DND-41 (cell line): ENCODE measurements at regions not wholly inside any gene's neighbourhood (a gene's known extent, or its start where the extent isn't known, plus 50 kb on each side); places are given as distances from the start of the nearest gene placed in this dataset.

ENCODE experiments used
- ATAC-seq: fragments of 200-7000 bp; cut with Tn5 transposase; 3 replicates; pipeline ENCODE4 v1.9.1; 2021; ENCODE audit warnings: low read depth; ENCODE audit not compliant: insufficient read depth
- DNase-seq: peaks from one replicate; pipeline ENCODE4 v3.0.0-alpha.2; 2020
- H2AFZ ChIP-seq: 2 replicates; pipeline ENCODE4 v1.6.0; 2012; ENCODE audit warnings: low read depth, low read length
- H3K27ac ChIP-seq: 2 replicates; pipeline ENCODE4 v1.5.1; 2012; ENCODE audit warnings: low read length, inconsistent platforms
- H3K27me3 ChIP-seq: fragments of 200-600 bp; sonication (generic); 2 replicates; pipeline ENCODE4 v1.6.0; 2012; ENCODE audit warnings: low read length, mild to moderate bottlenecking, inconsistent platforms; ENCODE audit not compliant: insufficient read depth, poor library complexity
- H3K36me3 ChIP-seq: 2 replicates; pipeline ENCODE4 v1.5.1; 2012; ENCODE audit warnings: low read length, inconsistent platforms; ENCODE audit not compliant: insufficient read depth
- H3K4me1 ChIP-seq: 2 replicates; pipeline ENCODE4 v1.5.1; 2012; ENCODE audit warnings: mild to moderate bottlenecking, low read length; ENCODE audit not compliant: insufficient read depth
- H3K4me2 ChIP-seq: 2 replicates; pipeline ENCODE4 v1.6.0; 2012; ENCODE audit warnings: mild to moderate bottlenecking, moderate library complexity, low read length, inconsistent platforms; ENCODE audit not compliant: insufficient read depth
- H3K4me3 ChIP-seq, 2 experiments: fragments of 200-600 bp in 1 of 2; shearing (Covaris generic) in 1 of 2; 2 replicates each; pipeline ENCODE4 v1.5.1; 2012 to 2016; ENCODE audit warnings: inconsistent platforms in 2 of 2, low read length in 2 of 2, mild to moderate bottlenecking in 2 of 2, low read depth in 1 of 2, moderate library complexity in 1 of 2
- H3K79me2 ChIP-seq: 2 replicates; pipeline ENCODE4 v1.6.0; 2012; ENCODE audit warnings: low read length, inconsistent platforms; ENCODE audit not compliant: insufficient read depth
- H3K9ac ChIP-seq: 2 replicates; pipeline ENCODE4 v1.6.0; 2012; ENCODE audit warnings: low read depth, mild to moderate bottlenecking, inconsistent platforms, low read length, moderate library complexity
- H3K9me3 ChIP-seq: 2 replicates; pipeline ENCODE4 v1.5.1; 2012; ENCODE audit warnings: low read length, moderate library complexity, mild to moderate bottlenecking, inconsistent platforms; ENCODE audit not compliant: insufficient read depth, severe bottlenecking
- H4K20me1 ChIP-seq: 2 replicates; pipeline ENCODE4 v1.6.0; 2012; ENCODE audit warnings: low read length; ENCODE audit not compliant: insufficient read depth
- EZH2 ChIP-seq: IDR thresholded peaks from 3 replicates; pipeline ENCODE4 v1.6.1; 2012; ENCODE audit warnings: borderline replicate concordance, low read depth, mild to moderate bottlenecking, moderate library complexity, low read length, inconsistent platforms; ENCODE audit not compliant: severe bottlenecking
- TF ChIP-seq, protein P1 (sequence below): IDR thresholded peaks from 2 replicates; pipeline ENCODE4 v1.5.1; 2012; ENCODE audit warnings: borderline replicate concordance, low read length, moderate library complexity, mild to moderate bottlenecking; ENCODE audit not compliant: poor library complexity, severe bottlenecking; ENCODE audit errors: extremely low read depth

DNA sequence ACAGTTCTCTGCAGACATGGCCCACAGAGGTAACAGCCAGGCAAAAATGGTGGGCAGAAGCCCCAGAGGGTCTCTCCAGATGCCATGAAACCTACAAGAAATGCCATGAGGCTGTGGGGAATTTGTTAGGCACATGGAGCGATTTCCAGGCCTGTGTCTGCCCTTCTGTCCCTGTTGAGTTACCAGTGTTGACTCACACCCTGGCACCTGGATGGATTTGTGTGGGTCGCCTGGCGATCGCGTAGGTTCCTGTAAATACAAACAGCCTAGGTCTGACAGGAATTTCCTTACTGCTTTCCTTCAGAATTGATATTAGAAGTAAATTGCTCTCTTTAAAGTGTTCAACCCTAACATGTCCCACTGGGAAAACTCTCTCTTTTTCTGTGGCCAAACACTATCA lies 164.9 kb upstream of the EEPD1 start:
- H2AFZ ChIP-seq, result no peak overlapping the region
- no peak overlapping the region for H3K4me2 ChIP-seq
- H3K9me3 ChIP-seq, result no peaks in the 10 kb centered on the region
- no peak overlapping the region for H3K4me3 ChIP-seq
- no peaks in the 10 kb centered on the region for H3K79me2 ChIP-seq
- ATAC-seq (no peak), DNase-seq (no peak)
- H4K20me1 ChIP-seq, result no peaks in the 10 kb centered on the region
- H3K27ac ChIP-seq, result no peak overlapping the region
- no peaks in the 10 kb centered on the region for H3K27me3 ChIP-seq
- no peak overlapping the region for H3K9ac ChIP-seq
- TF ChIP-seq EZH2, result no peak
- TF ChIP-seq, protein P1, sequence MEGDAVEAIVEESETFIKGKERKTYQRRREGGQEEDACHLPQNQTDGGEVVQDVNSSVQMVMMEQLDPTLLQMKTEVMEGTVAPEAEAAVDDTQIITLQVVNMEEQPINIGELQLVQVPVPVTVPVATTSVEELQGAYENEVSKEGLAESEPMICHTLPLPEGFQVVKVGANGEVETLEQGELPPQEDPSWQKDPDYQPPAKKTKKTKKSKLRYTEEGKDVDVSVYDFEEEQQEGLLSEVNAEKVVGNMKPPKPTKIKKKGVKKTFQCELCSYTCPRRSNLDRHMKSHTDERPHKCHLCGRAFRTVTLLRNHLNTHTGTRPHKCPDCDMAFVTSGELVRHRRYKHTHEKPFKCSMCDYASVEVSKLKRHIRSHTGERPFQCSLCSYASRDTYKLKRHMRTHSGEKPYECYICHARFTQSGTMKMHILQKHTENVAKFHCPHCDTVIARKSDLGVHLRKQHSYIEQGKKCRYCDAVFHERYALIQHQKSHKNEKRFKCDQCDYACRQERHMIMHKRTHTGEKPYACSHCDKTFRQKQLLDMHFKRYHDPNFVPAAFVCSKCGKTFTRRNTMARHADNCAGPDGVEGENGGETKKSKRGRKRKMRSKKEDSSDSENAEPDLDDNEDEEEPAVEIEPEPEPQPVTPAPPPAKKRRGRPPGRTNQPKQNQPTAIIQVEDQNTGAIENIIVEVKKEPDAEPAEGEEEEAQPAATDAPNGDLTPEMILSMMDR, result no peak
- H3K4me1 ChIP-seq, result peaks cover 3% of the 10 kb centered on the region; the same call in 1 of the 2 replicates
- H3K36me3 ChIP-seq, result no peaks in the 10 kb centered on the region

DNA sequence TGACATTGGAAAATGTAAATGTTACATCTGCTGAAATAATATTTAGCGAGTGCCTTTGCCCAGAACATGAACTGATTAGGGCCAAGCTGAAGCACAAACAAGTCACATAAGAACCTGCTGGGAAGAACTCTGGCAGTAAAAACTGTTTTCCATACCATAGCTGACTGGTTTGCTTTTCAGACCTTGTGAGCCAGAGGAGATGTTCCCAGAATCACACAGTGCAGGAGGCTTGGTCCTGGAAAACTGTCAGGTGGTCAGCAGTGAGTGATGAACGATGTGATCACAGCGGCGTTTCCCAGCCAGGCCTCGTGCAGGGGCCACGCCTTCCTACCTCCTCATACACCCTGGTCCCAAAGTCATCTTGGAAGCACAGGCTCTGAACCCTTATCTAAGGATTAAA lies 164.2 kb upstream of the EEPD1 start:
- H3K4me3 ChIP-seq, result no peak overlapping the region
- DNase-seq (no peak), ATAC-seq (no peak)
- no peaks in the 10 kb centered on the region for H3K79me2 ChIP-seq
- peaks cover 3% of the 10 kb centered on the region; the same call in 1 of the 2 replicates for H3K4me1 ChIP-seq
- H3K4me2 ChIP-seq, result no peak overlapping the region
- H3K27ac ChIP-seq, result no peak overlapping the region
- no peaks in the 10 kb centered on the region for H3K36me3 ChIP-seq
- no peak overlapping the region for H3K9ac ChIP-seq
- no peaks in the 10 kb centered on the region for H4K20me1 ChIP-seq
- TF ChIP-seq, protein P1, result no peak
- no peak for TF ChIP-seq EZH2
- H2AFZ ChIP-seq, result no peak overlapping the region
- no peaks in the 10 kb centered on the region for H3K9me3 ChIP-seq
- no peaks in the 10 kb centered on the region for H3K27me3 ChIP-seq

DNA sequence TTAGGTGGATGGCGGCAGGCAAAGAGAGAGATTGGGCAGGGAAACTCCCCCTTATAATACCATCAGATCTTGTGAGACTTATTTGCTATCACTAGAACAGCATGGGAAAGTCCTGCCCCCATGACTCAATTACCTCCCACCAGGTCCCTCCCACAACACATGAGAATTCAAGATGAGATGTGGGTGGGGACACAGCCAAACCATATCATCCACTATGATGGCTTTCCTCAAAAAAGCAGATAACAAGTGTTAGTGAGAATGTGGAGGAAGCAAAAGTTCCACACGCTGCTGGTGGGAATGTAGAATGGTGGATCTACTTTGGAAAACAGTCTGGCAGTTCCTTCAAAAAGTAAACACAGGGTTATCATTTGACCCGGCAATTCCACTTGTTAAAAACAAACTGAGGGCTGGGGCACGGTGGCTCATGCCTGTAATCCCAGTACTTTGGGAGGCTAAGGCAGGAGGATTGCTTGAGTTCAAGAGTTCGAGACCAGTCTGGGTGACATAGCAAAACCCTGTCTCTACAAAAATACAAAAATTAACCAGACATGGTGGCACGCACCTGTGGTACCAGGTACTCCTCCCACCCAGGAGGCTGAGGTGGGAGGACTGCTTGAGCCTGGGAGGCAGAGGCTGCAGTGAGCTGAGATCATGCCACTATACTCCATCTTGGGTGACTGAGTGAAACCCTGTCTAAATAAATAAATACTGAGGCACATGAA lies 161.4 kb upstream of the EEPD1 start:
- Histone ChIP-seq H3K4me2 (no peak overlapping the region), H2AFZ (no peak overlapping the region), H3K27ac (no peak overlapping the region), H3K27me3 (no peaks in the 10 kb centered on the region), H3K9me3 (no peaks in the 10 kb centered on the region), H4K20me1 (no peaks in the 10 kb centered on the region), H3K79me2 (no peaks in the 10 kb centered on the region), H3K9ac (no peak overlapping the region), H3K4me1 (no peaks in the 10 kb centered on the region), H3K4me3 (no peak overlapping the region), H3K36me3 (no peaks in the 10 kb centered on the region)
- ATAC-seq, result no peak
- DNase-seq, result no peak
- no peak for TF ChIP-seq EZH2

DNA sequence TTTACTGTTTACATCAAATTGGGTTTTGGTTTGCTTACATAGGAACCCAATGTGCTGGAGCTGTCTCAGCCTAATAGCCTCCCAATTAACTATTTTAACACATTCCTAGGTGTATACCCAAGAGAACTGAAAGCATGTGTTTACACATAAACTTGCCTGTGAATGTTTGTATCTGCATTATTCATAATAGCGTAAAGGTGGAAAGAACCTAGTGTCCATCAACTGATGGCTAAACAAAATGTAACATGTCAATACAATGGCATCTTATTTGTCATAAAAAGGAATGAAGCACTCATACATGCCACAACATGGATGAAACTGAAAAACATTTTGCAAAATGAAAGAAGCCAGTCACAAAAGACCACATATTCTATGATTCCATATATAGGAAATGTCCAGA lies 160.6 kb upstream of the EEPD1 start:
- no peak for ATAC-seq
- Histone ChIP-seq H3K27ac (no peak overlapping the region), H3K27me3 (no peaks in the 10 kb centered on the region), H3K36me3 (no peaks in the 10 kb centered on the region), H3K79me2 (no peaks in the 10 kb centered on the region), H3K4me1 (no peaks in the 10 kb centered on the region), H3K4me3 (no peak overlapping the region), H3K4me2 (no peak overlapping the region), H4K20me1 (no peaks in the 10 kb centered on the region), H2AFZ (no peak overlapping the region), H3K9me3 (no peaks in the 10 kb centered on the region), H3K9ac (no peak overlapping the region)
- no peak for TF ChIP-seq EZH2
- TF ChIP-seq, protein P1, result no peak
- no peak for DNase-seq
